ENCODE measurements at regions not wholly inside any gene's neighbourhood (a gene's known extent, or its start where the extent isn't known, plus 50 kb on each side); places are given as distances from the start of the nearest gene placed in this dataset.

DNA sequence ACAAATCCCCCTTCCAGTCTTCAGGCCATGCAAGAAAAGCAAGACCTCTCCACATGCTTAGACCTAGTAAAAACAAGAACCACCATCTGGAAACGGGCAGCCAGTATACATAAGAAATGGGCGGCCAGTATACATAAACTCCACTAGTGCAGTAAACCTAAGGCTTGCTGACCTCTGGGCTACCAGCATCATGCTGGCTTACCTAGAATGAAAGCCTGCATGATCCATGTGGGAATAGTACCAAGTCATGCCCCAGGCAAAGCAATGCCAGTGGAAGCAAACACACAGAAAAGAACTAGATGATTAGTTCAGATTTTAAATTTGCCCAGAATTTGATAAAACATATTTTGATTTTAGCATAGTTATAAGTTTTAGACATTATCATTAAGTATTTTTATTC is 1346.4 kb downstream of the EFNA5 start:
- H3K27ac ChIP-seq, result no peak overlapping the region

DNA sequence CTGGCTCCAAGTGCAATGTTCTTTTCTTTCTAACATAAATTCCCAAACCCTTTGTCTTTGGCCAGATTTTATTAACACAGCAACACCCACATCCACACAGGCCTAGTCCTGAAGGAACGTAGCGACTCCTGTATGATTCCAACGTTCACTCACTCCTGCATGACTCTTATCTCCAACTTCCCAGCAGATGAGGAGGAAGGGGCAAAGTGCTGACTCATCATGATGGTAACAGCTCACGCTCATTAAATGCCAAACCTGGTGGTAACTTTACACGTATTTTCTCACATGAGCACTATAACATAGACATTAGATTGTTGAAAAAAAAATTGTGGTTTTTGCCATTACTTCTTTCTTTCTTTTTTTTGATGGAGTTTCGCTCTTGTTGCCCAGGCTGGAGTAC is 1349.5 kb downstream of the EFNA5 start:
- H3K9me3 ChIP-seq, result no peaks in the 10 kb centered on the region
- H3K4me1 ChIP-seq, result no peaks in the 10 kb centered on the region
- no peak overlapping the region for H3K27ac ChIP-seq
- H3K4me3 ChIP-seq, result no peak overlapping the region
- DNase-seq (ENCODE audit: low spot score), result no peak
- TF ChIP-seq, protein P1, sequence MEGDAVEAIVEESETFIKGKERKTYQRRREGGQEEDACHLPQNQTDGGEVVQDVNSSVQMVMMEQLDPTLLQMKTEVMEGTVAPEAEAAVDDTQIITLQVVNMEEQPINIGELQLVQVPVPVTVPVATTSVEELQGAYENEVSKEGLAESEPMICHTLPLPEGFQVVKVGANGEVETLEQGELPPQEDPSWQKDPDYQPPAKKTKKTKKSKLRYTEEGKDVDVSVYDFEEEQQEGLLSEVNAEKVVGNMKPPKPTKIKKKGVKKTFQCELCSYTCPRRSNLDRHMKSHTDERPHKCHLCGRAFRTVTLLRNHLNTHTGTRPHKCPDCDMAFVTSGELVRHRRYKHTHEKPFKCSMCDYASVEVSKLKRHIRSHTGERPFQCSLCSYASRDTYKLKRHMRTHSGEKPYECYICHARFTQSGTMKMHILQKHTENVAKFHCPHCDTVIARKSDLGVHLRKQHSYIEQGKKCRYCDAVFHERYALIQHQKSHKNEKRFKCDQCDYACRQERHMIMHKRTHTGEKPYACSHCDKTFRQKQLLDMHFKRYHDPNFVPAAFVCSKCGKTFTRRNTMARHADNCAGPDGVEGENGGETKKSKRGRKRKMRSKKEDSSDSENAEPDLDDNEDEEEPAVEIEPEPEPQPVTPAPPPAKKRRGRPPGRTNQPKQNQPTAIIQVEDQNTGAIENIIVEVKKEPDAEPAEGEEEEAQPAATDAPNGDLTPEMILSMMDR (IDR thresholded peaks at IDR 0.05), result no peak
- no peaks in the 10 kb centered on the region for H3K27me3 ChIP-seq
- H3K36me3 ChIP-seq, result no peaks in the 10 kb centered on the region

More for the DNA sequence above, 1346.4 kb downstream of the EFNA5 start:
- H3K36me3 ChIP-seq, result no peaks in the 10 kb centered on the region
- no peaks in the 10 kb centered on the region for H3K27me3 ChIP-seq
- TF ChIP-seq, protein P1 (IDR thresholded peaks at IDR 0.05), result no peak
- no peak for DNase-seq (ENCODE audit: low spot score)
- no peak overlapping the region for H3K4me3 ChIP-seq
- H3K9me3 ChIP-seq, result no peaks in the 10 kb centered on the region
- no peaks in the 10 kb centered on the region for H3K4me1 ChIP-seq

DNA sequence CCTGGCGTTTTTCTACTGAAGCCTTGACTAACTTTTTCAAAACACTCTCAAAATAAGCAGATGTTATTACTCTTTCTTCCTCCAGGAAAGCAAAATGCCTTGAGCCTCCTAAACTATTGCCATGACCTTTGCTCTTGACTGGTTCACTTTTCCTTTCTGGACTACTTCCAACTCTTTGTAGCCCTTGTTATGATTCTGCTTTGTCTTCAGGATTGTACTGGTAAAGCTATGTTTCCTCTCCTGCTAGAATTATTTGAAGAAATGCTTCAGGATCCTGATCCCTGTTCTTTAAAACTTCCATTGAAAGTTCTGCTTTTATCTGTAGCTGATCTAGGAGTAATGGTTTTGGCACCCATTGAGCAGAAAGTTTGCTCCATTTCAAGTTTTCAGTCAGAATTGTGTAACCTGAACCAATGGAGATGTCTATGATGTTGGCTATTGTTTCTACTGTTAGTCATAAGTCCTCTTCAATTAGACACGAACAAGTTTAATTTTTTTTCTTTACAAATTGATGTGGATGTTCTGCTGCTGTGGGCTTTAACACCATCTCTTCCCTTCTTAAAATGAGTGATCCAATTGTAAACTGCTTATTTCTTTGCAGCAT is 1356.4 kb downstream of the EFNA5 start:
- Histone ChIP-seq H3K27ac (no peak overlapping the region), H3K27me3 (no peaks in the 10 kb centered on the region), H3K4me3 (no peak overlapping the region), H3K9me3 (no peaks in the 10 kb centered on the region), H3K36me3 (no peaks in the 10 kb centered on the region), H3K4me1 (no peaks in the 10 kb centered on the region)
- DNase-seq (ENCODE audit: low spot score), result no peak
- TF ChIP-seq, protein P1 (IDR thresholded peaks at IDR 0.05), result no peak

DNA sequence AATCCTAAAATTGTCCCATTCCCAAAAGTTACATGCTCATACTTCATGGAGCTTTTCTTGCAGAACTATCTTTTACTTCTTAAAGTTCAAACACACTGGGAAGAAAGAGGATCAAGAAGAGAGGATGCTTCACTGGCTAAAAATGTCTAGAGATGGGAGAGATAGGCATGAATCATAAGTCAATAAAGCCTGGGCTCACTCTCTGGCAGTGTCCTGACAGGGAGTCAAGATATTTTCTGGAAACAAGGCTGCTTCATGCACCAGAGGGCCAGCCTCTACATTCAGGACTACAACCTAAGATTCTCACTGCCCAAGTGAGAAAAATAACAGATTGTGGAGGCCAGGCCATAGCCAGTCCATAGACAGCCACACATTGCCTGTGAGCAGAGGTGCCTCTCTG is 1358.4 kb downstream of the EFNA5 start:
- no peaks in the 10 kb centered on the region for H3K9me3 ChIP-seq
- H3K36me3 ChIP-seq, result no peaks in the 10 kb centered on the region
- no peak overlapping the region for H3K27ac ChIP-seq
- no peaks in the 10 kb centered on the region for H3K27me3 ChIP-seq
- no peaks in the 10 kb centered on the region for H3K4me1 ChIP-seq
- TF ChIP-seq, protein P1 (IDR thresholded peaks at IDR 0.05), result no peak
- no peak overlapping the region for H3K4me3 ChIP-seq
- DNase-seq (ENCODE audit: low spot score), result no peak

DNA sequence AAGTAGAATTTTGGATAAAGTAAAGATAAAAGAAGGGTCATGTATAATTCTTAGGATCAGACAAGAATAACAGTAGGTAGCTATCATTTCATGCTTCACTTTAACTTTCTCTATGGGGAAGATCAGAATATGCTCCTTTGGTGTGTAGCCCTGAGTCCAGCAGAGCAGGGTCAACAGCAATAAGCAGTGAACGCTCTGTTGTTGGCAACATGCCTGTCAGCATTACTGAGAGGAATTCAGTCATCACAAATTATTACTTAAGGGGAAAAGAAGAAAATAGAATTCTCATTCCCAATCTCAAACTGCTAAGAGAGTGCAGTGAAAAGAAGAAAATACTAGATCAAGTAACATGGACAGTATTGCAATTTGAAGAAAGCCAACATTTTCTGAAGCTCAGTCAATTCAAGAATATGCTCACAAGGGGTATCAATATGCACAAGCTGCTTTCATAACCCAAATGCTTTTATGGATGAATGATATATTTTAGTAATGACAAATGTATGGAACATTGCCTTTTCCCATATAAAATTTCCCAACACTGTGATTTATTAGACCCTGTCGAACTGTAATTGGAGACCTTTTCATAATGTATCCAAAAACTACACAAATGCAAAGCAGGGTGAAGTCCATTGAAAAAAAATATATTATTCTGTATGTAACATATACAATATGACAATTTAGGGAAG is 1359.4 kb downstream of the EFNA5 start:
- DNase-seq (ENCODE audit: low spot score), result no peak
- Histone ChIP-seq H3K27ac (no peak overlapping the region), H3K9me3 (no peaks in the 10 kb centered on the region), H3K4me3 (no peak overlapping the region), H3K4me1 (no peaks in the 10 kb centered on the region), H3K27me3 (no peaks in the 10 kb centered on the region), H3K36me3 (no peaks in the 10 kb centered on the region)
- TF ChIP-seq, protein P1 (IDR thresholded peaks at IDR 0.05), result no peak

DNA sequence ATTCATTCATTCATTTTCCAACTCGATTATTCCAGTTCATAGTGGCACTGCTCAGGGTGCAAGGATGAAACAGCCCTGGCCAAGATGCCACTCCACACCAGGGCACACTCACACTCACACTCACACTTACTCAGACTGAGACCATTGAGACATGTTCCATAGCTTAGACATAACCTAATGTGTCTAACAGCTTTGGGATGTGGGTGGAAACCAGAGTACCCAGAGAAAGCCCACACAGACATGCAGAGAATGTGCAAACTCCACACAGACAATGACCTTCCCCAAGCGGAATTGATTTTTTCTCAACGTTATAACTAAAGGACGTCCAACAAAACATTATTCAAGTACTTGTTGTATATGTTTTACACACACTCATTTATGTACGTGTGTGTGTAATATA is 1363.5 kb downstream of the EFNA5 start:
- Histone ChIP-seq H3K9me3 (no peaks in the 10 kb centered on the region), H3K4me1 (no peaks in the 10 kb centered on the region), H3K36me3 (no peaks in the 10 kb centered on the region), H3K4me3 (no peak overlapping the region), H3K27ac (no peak overlapping the region), H3K27me3 (no peaks in the 10 kb centered on the region)
- no peak for DNase-seq (ENCODE audit: low spot score)
- TF ChIP-seq, protein P1 (IDR thresholded peaks at IDR 0.05), result no peak
